K562 (cell line): ENCODE measurements at regions not wholly inside any gene's neighbourhood (a gene's known extent, or its start where the extent isn't known, plus 50 kb on each side); places are given as distances from the start of the nearest gene placed in this dataset.

Experiments
- ATAC-seq: fragments of 200-7000 bp; cut with Tn5 transposase; 3 replicates; pipeline ENCODE4 v1.9.1; 2020; ENCODE audit warnings: moderate library complexity
- BruUV-seq: library from RNA; stranded (reverse); fragments of 400-500 nt; replicated peaks from 2 replicates; lab custom pipeline; 2021; lab: Mats Ljungman, UMichigan
- CTCF ChIA-PET: fragments of 300-600 bp; formaldehyde crosslinking; extraction: SDS; loops from one replicate; lab custom pipeline; 2021; ENCODE audit warnings: low intra/inter-chr PET ratio; lab: Yijun Ruan, JAX
- POLR2A ChIA-PET: fragments of 300-600, 350-650 bp; sonication (Branson Sonifier 250); formaldehyde crosslinking; extraction: SDS; loops from one replicate; lab custom pipeline; 2021; ENCODE audit warnings: antibody characterized with exemption, inconsistent platforms; lab: Yijun Ruan, JAX
- DNase-seq, 4 experiments: peaks; one replicate each; pipeline versions ENCODE4 v3.0.0 to v3.0.0-alpha.2; 2011 to 2018; ENCODE audit warnings: low spot score in 3 of 4, mixed read lengths in 3 of 4; ENCODE audit errors: extremely low read depth in 1 of 4
- FAIRE-seq: peaks from 2 replicates; lab custom pipeline; 2011; peaks lifted over from hg19 to GRCh38; lab: Jason Lieb, UNC
- H2AFZ ChIP-seq: 2 replicates; pipeline ENCODE4 v1.6.0; 2011; ENCODE audit warnings: low read depth, low read length, control low read depth, inconsistent platforms
- H3K27ac ChIP-seq: fragments of 200-600 bp; 3 replicates; pipeline ENCODE4 v1.8.0; 2011; ENCODE audit warnings: low read depth, mild to moderate bottlenecking, control low read depth, inconsistent platforms, low read length, moderate library complexity, mixed read lengths; ENCODE audit errors: extremely low read depth
- H3K27me3 ChIP-seq, 2 experiments: fragments of 300-600 bp in 1 of 2; 2 replicates in 1 of 2; 3 replicates in 1 of 2; pipeline versions ENCODE4 v1.6.0 to v1.8.0; 2011; ENCODE audit warnings: inconsistent platforms in 2 of 2, low read length in 2 of 2, mild to moderate bottlenecking in 1 of 2, mixed read lengths in 1 of 2, moderate library complexity in 1 of 2; ENCODE audit not compliant: control insufficient read depth in 2 of 2, insufficient read depth in 2 of 2
- H3K36me3 ChIP-seq: fragments of 300-600 bp; 3 replicates; pipeline ENCODE4 v1.8.0; 2011; ENCODE audit warnings: mild to moderate bottlenecking, low read length, inconsistent platforms; ENCODE audit not compliant: control insufficient read depth, insufficient read depth
- H3K4me1 ChIP-seq, 2 experiments: fragments of 200-600 bp in 1 of 2; replicated peaks in 1 of 2; 2 replicates in 1 of 2; 3 replicates in 1 of 2; pipeline versions ENCODE4 v1.5.1 to v1.8.0; 2011; ENCODE audit warnings: inconsistent platforms in 2 of 2, low read length in 2 of 2, mild to moderate bottlenecking in 1 of 2, mixed read lengths in 1 of 2, moderate library complexity in 1 of 2; ENCODE audit not compliant: control insufficient read depth in 2 of 2, insufficient read depth in 2 of 2
- H3K4me2 ChIP-seq: 2 replicates; pipeline ENCODE4 v1.6.1; 2011; ENCODE audit warnings: low read length, control low read depth, inconsistent platforms, mixed read lengths; ENCODE audit not compliant: insufficient read depth
- H3K4me3 ChIP-seq: fragments of 200-600 bp; sonication (generic), shearing (Covaris generic); 2 replicates; pipeline ENCODE4 v1.5.1; 2016; ENCODE audit warnings: control low read depth, inconsistent platforms
- H3K79me2 ChIP-seq: fragments of 200-600 bp; 3 replicates; pipeline ENCODE4 v1.8.0; 2011; ENCODE audit warnings: low read length, inconsistent platforms; ENCODE audit not compliant: control insufficient read depth, insufficient read depth
- H3K9ac ChIP-seq, 2 experiments: 2 replicates each; pipeline versions ENCODE4 v1.6.0 to v1.6.1; 2011; ENCODE audit warnings: low read depth in 2 of 2, low read length in 2 of 2, control low read depth in 1 of 2, inconsistent platforms in 1 of 2, mild to moderate bottlenecking in 1 of 2, mixed read lengths in 1 of 2; ENCODE audit not compliant: insufficient read depth in 1 of 2
- H3K9me1 ChIP-seq: one replicate; pipeline ENCODE4 v1.6.0; 2011; ENCODE audit warnings: inconsistent platforms, mild to moderate bottlenecking, low read length, moderate library complexity; ENCODE audit not compliant: control insufficient read depth, insufficient read depth
- H3K9me3 ChIP-seq: replicated peaks from 2 replicates; pipeline ENCODE4 v1.5.1; 2011; ENCODE audit warnings: low read depth, low read length, inconsistent platforms; ENCODE audit not compliant: control insufficient read depth, insufficient read depth
- H4K20me1 ChIP-seq: replicated peaks from 2 replicates; pipeline ENCODE4 v1.6.1; 2011; ENCODE audit warnings: low read length, inconsistent platforms, mixed read lengths; ENCODE audit not compliant: control insufficient read depth, insufficient read depth
- ARHGAP35 ChIP-seq: fragments of 450-650 bp; IDR thresholded peaks from 2 replicates; pipeline ENCODE4 v1.6.1; 2018; ENCODE audit not compliant: partially characterized antibody
- BRCA1 ChIP-seq, 2 experiments: fragments of 450-650 bp in 1 of 2; sonication (generic) in 1 of 2; formaldehyde crosslinking in 1 of 2; IDR thresholded peaks; 2 replicates each; pipeline versions ENCODE4 v1.5.0 to v1.6.1; 2017 to 2020; ENCODE audit warnings: mild to moderate bottlenecking in 1 of 2, missing genetic modification reagents in 1 of 2
- CCAR2 ChIP-seq: fragments of 200-400 bp; formaldehyde crosslinking; IDR thresholded peaks from 2 replicates; pipeline ENCODE4 v1.6.1; 2017; ENCODE audit warnings: mild to moderate bottlenecking, low read depth, low read length
- CHD2 ChIP-seq: IDR thresholded peaks from 2 replicates; pipeline ENCODE4 v1.6.1; 2011; ENCODE audit warnings: low read depth, low read length
- HMG20A ChIP-seq: fragments of 450-650 bp; formaldehyde crosslinking; conservative IDR thresholded peaks from 2 replicates; pipeline ENCODE4 v1.4.0; 2020; ENCODE audit warnings: mild to moderate bottlenecking, mixed read lengths
- HNRNPLL ChIP-seq: fragments of 200-400 bp; formaldehyde crosslinking; IDR thresholded peaks from 2 replicates; pipeline ENCODE4 v1.6.1; 2017; ENCODE audit warnings: low read length, low read depth, mild to moderate bottlenecking; ENCODE audit not compliant: poor library complexity, severe bottlenecking
- NR4A1 ChIP-seq, 2 experiments: fragments of 250-450 bp in 1 of 2; fragments of 450-650 bp in 1 of 2; sonication (Bioruptor Pico) in 1 of 2; IDR thresholded peaks; 2 replicates each; pipeline versions ENCODE4 v1.4.0 to v1.6.1; 2016 to 2020; ENCODE audit warnings: mild to moderate bottlenecking in 2 of 2, missing compliant biosample characterization in 1 of 2, missing genetic modification characterization in 1 of 2, moderate library complexity in 1 of 2
- PHB ChIP-seq: fragments of 250-450 bp; sonication (Bioruptor Pico); IDR thresholded peaks from 2 replicates; pipeline ENCODE4 v1.5.0; 2021
- TARDBP ChIP-seq: fragments of 450-650 bp; IDR thresholded peaks from 2 replicates; pipeline ENCODE4 v1.6.1; 2016
- ZBTB7A ChIP-seq: IDR thresholded peaks from 2 replicates; pipeline ENCODE4 v1.6.1; 2011; ENCODE audit warnings: low read depth, mild to moderate bottlenecking, low read length, moderate library complexity, borderline replicate concordance; ENCODE audit not compliant: control insufficient read depth
- ZNF232 ChIP-seq: sonication (generic); formaldehyde crosslinking; IDR thresholded peaks from 2 replicates; pipeline ENCODE4 v1.8.0; 2022; ENCODE audit warnings: mild to moderate bottlenecking, missing genetic modification reagents
- ZNF347 ChIP-seq: fragments of 450-650 bp; formaldehyde crosslinking; IDR thresholded peaks from 2 replicates; pipeline ENCODE4 v1.4.0; 2020; ENCODE audit warnings: low read depth, mild to moderate bottlenecking, moderate library complexity
- ZNF766 ChIP-seq: fragments of 200-800 bp; sonication (Bioruptor generic); conservative IDR thresholded peaks from 2 replicates; pipeline ENCODE4 v1.6.1; 2016; ENCODE audit warnings: missing genetic modification characterization, missing compliant biosample characterization
- WGBS: fragments of 100-300 bp; shearing (Covaris generic); methylation state at CpG from one replicate; pipeline ENCODE4 v1.1.6; 2016; ENCODE audit warnings: low coverage, mixed read lengths; ENCODE audit not compliant: insufficient coverage; ENCODE audit errors: missing lambda C conversion rate; 5-methylcytosine and 5-hydroxymethylcytosine counted together
- in situ Hi-C: fragments of 300-500 bp; cut with MboI; formaldehyde crosslinking; loops from 4 replicates; pipeline ENCODE4 v1.15.0; 2018; ENCODE audit warnings: inconsistent platforms, mixed read lengths
- intact Hi-C: fragments of 100-400 bp; cut with micrococcal nuclease; formaldehyde crosslinking; loops from 2 replicates; pipeline ENCODE4 v1.14.2; 2022
- TF ChIP-seq, protein P1 (sequence below): fragments of 250-450 bp; sonication (Bioruptor Pico); IDR thresholded peaks from 2 replicates; pipeline ENCODE4 v1.9.0; 2021; ENCODE audit warnings: mild to moderate bottlenecking
- TF ChIP-seq, protein P2 (sequence below): fragments of 250-450 bp; sonication (Bioruptor Pico); IDR thresholded peaks from 2 replicates; pipeline ENCODE4 v1.8.0; 2021; ENCODE audit warnings: moderate library complexity, mild to moderate bottlenecking, inconsistent platforms

DNA sequence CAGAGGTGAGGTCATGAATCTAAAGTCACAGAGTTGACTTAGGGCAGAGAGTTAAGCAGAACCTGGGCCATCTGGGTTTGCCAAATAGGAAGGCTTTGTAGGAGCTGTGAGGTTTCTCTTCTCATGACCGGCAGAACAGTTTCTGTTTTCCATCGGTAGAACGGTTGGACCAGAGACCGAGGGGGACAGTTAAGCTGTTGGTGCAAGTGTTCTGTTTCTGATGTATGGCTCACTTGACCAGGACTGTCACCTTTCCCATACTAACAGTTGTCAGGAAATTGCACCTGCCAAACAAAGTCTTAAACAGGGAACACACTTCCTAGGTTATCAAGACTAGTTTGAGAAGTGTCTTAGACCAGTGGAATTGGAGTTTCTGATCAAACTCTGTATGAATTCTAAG is 158.3 kb downstream of the PDCD6IP start (continued):
- TF ChIP-seq HNRNPLL: no peak

DNA sequence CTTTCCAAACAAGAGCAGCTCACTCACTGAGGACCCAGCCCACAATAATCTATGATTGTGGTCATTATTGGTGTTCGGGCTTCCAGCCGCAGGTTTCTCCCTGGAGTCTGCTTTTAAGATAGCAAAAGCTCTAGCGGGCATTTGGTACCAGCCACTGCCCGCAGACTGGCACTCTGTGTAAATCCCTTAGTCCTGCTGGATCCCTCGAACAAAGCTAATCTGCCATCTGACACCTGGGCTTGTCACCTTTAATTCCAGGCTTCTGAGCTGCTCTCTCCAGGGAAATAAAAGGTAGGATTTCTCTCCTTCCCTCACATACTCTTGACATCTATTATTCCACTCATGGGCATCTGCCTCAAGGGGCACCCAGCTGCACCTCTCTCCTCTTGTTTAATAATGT is 158.7 kb downstream of the PDCD6IP start:
- Histone ChIP-seq H3K4me3 (no peak overlapping the region), H3K27me3 (no peaks in the 10 kb centered on the region), H4K20me1 (no peaks in the 10 kb centered on the region), H3K9ac (no peak overlapping the region)
- CTCF ChIA-PET: interaction anchor here (1.8 kb wide), 1 partner anchor 58 kb away, joined by 5 read pairs; no protein-coding TSS in a partner anchor
- TF ChIP-seq, protein P1, sequence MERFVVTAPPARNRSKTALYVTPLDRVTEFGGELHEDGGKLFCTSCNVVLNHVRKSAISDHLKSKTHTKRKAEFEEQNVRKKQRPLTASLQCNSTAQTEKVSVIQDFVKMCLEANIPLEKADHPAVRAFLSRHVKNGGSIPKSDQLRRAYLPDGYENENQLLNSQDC (CRISPR knock-in tag): no peak
- TF ChIP-seq ZNF766 (CRISPR knock-in tag) (no peak), BRCA1 (IDR thresholded peaks at IDR 0.05) (no peak), BRCA1 (CRISPR knock-in tag; IDR thresholded peaks at IDR 0.05) (no peak), NR4A1 (CRISPR knock-in tag; IDR thresholded peaks at IDR 0.05) (no peak), NR4A1 (tag; IDR thresholded peaks at IDR 0.05) (no peak), ZNF347 (no peak), ARHGAP35 (no peak), ZNF232 (no peak), PHB (no peak), CCAR2 (no peak), HMG20A (no peak), TARDBP (no peak), ZBTB7A (no peak), CHD2 (no peak)
- TF ChIP-seq, protein P2, sequence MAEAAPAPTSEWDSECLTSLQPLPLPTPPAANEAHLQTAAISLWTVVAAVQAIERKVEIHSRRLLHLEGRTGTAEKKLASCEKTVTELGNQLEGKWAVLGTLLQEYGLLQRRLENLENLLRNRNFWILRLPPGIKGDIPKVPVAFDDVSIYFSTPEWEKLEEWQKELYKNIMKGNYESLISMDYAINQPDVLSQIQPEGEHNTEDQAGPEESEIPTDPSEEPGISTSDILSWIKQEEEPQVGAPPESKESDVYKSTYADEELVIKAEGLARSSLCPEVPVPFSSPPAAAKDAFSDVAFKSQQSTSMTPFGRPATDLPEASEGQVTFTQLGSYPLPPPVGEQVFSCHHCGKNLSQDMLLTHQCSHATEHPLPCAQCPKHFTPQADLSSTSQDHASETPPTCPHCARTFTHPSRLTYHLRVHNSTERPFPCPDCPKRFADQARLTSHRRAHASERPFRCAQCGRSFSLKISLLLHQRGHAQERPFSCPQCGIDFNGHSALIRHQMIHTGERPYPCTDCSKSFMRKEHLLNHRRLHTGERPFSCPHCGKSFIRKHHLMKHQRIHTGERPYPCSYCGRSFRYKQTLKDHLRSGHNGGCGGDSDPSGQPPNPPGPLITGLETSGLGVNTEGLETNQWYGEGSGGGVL (CRISPR knock-in tag): no peak
- TF ChIP-seq, all 486 proteins: peak for 0
- ATAC-seq (no peak), FAIRE-seq (no peak), DNase-seq (no peak)
- 72% methylated on average over 5 of the region's 5 CpGs for WGBS
- no peaks in the 10 kb centered on the region for H3K9me1 ChIP-seq
- no peak overlapping the region for H3K27ac ChIP-seq
- no peak overlapping the region for H2AFZ ChIP-seq
- in situ Hi-C loops: no loop called here
- no peaks in the 10 kb centered on the region for H3K9me3 ChIP-seq
- intact Hi-C loops: loop anchor here (10.0 kb wide), 1 partner anchor 148 kb away; no protein-coding TSS in a partner anchor
- H3K79me2 ChIP-seq: no peaks in the 10 kb centered on the region
- no TSS peak for BruUV-seq
- no peaks in the 10 kb centered on the region; the same call in 2 of the 3 replicates for H3K36me3 ChIP-seq
- POLR2A ChIA-PET: interaction anchor here (0.6 to 1.2 kb wide), 4 partner anchors 9 to 803 kb away, joined by 3 to 5 read pairs (median 4); no protein-coding TSS in a partner anchor
- peaks cover 0 to 11% of the 10 kb centered on the region in 2 experiments; a peak in 2 of 5 replicates for H3K4me1 ChIP-seq
- no peak overlapping the region for H3K4me2 ChIP-seq
